GM12878 (cell line): ENCODE measurements at regions not wholly inside any gene's neighbourhood (a gene's known extent, or its start where the extent isn't known, plus 50 kb on each side); places are given as distances from the start of the nearest gene placed in this dataset.

Experiments used
- ASH2L ChIP-seq: fragments of 300-600, 200-600 bp; sonication (generic); IDR thresholded peaks from 2 replicates; pipeline ENCODE4 v1.6.1; 2017; ENCODE audit warnings: low read depth, mild to moderate bottlenecking, borderline replicate concordance
- ATF7 ChIP-seq: fragments of 450-650 bp; IDR thresholded peaks from 2 replicates; pipeline ENCODE4 v1.6.1; 2016; ENCODE audit warnings: low read depth, mild to moderate bottlenecking
- CEBPB ChIP-seq, 2 experiments: fragments of 150-350 bp in 1 of 2; IDR thresholded peaks; 2 replicates each; pipeline ENCODE4 v1.6.1; 2012 to 2014; ENCODE audit warnings: low read depth in 2 of 2, low read length in 2 of 2, borderline replicate concordance in 1 of 2, inconsistent platforms in 1 of 2
- CREB1 ChIP-seq: IDR thresholded peaks from 2 replicates; pipeline ENCODE4 v1.6.1; 2012; ENCODE audit warnings: low read depth, mild to moderate bottlenecking, inconsistent platforms
- CTCF ChIP-seq, 3 experiments: IDR thresholded peaks in 2 of 3; conservative IDR thresholded peaks in 1 of 3; 2 replicates each; pipeline ENCODE4 v1.5.1; 2011; ENCODE audit warnings: low read depth in 3 of 3, low read length in 3 of 3, mild to moderate bottlenecking in 3 of 3, control low read depth in 2 of 3, moderate library complexity in 2 of 3, inconsistent platforms in 1 of 3, mixed read lengths in 1 of 3; ENCODE audit not compliant: control insufficient read depth in 2 of 3, insufficient read depth in 1 of 3; ENCODE audit errors: extremely low read depth in 1 of 3
- EED ChIP-seq: sonication (generic); IDR thresholded peaks from 2 replicates; pipeline ENCODE4 v1.6.1; 2016; ENCODE audit warnings: antibody characterized with exemption, low read depth
- EGR1 ChIP-seq, 2 experiments: IDR thresholded peaks; 1 replicate in 1 of 2; 2 replicates in 1 of 2; pipeline ENCODE4 v1.6.1; 2011 to 2012; ENCODE audit warnings: low read depth in 2 of 2, low read length in 2 of 2, borderline replicate concordance in 1 of 2, mild to moderate bottlenecking in 1 of 2, moderate library complexity in 1 of 2
- ETV6 ChIP-seq, 2 experiments: fragments of 450-650 bp in 1 of 2; IDR thresholded peaks in 1 of 2; conservative IDR thresholded peaks in 1 of 2; 2 replicates each; pipeline ENCODE4 v1.6.1; 2014; ENCODE audit warnings: antibody characterized with exemption in 1 of 2, borderline replicate concordance in 1 of 2, low read depth in 1 of 2, mild to moderate bottlenecking in 1 of 2, moderate library complexity in 1 of 2
- FOXM1 ChIP-seq: IDR thresholded peaks from 2 replicates; pipeline ENCODE4 v1.6.1; 2012; ENCODE audit warnings: low read depth, mild to moderate bottlenecking, inconsistent platforms, low read length, moderate library complexity
- IRF3 ChIP-seq: fragments of 450-650 bp; IDR thresholded peaks from 2 replicates; pipeline ENCODE4 v1.6.1; 2014; ENCODE audit warnings: mild to moderate bottlenecking
- IRF4 ChIP-seq: IDR thresholded peaks from 2 replicates; pipeline ENCODE4 v1.6.1; 2011; ENCODE audit warnings: low read depth, low read length
- JUNB ChIP-seq: IDR thresholded peaks from 2 replicates; pipeline ENCODE4 v1.6.1; 2016; ENCODE audit warnings: antibody characterized with exemption, mild to moderate bottlenecking
- MAX ChIP-seq: IDR thresholded peaks from 2 replicates; pipeline ENCODE4 v1.6.1; 2012; ENCODE audit warnings: low read depth, low read length, improper control_type of control experiment
- NFXL1 ChIP-seq: fragments of 450-650 bp; IDR thresholded peaks from 2 replicates; pipeline ENCODE4 v1.6.1; 2017; ENCODE audit warnings: antibody characterized with exemption, mild to moderate bottlenecking, borderline replicate concordance
- NFYA ChIP-seq: IDR thresholded peaks from 2 replicates; pipeline ENCODE4 v1.6.1; 2011; ENCODE audit warnings: low read depth, mild to moderate bottlenecking, low read length, improper control_type of control experiment, borderline replicate concordance
- NKRF ChIP-seq: fragments of 450-650 bp; conservative IDR thresholded peaks from 2 replicates; pipeline ENCODE4 v1.6.1; 2017; ENCODE audit warnings: mild to moderate bottlenecking, moderate library complexity
- RUNX3 ChIP-seq: IDR thresholded peaks from 2 replicates; pipeline ENCODE4 v1.6.1; 2012; ENCODE audit warnings: low read length, inconsistent platforms
- SIN3A ChIP-seq: IDR thresholded peaks from 2 replicates; pipeline ENCODE4 v1.6.1; 2012; ENCODE audit warnings: low read depth, low read length, improper control_type of control experiment
- SMC3 ChIP-seq: IDR thresholded peaks from 2 replicates; pipeline ENCODE4 v1.6.1; 2011; ENCODE audit warnings: low read length, improper control_type of control experiment, borderline replicate concordance
- TARDBP ChIP-seq: IDR thresholded peaks from 2 replicates; pipeline ENCODE4 v1.6.1; 2016; ENCODE audit warnings: borderline replicate concordance
- ZNF687 ChIP-seq: fragments of 450-650 bp; IDR thresholded peaks from 2 replicates; pipeline ENCODE4 v1.6.1; 2017; ENCODE audit warnings: mild to moderate bottlenecking, moderate library complexity

GRCh38 chr2:196404276-196404675 lies 232.9 kb upstream of the STK17B start (continued):
- TF ChIP-seq IRF3 (no peak), TARDBP (no peak), FOXM1 (0 out of 2 replicates have a peak, but pooled peaks have one; percentile 1), ASH2L (no peak), ATF7 (no peak), CTCF (IDR thresholded peaks at IDR 0.05 in 2 of 3, conservative IDR thresholded peaks at IDR 0.05 in 1 of 3; ENCODE audit: control insufficient read depth in 2 of 3, extremely low read depth in 1 of 3, insufficient read depth in 1 of 3, low read depth in 3 of 3, low read length in 3 of 3) (peak in 2 of 3 experiments; percentile 18 to 27; a peak in 1 of 6 replicates), SIN3A (no peak), MAX (no peak), NFYA (no peak), JUNB (no peak), ZNF687 (0 out of 2 replicates have a peak, but pooled peaks have one; percentile 1), SMC3 (peak; percentile 23; the same call in 1 of the 2 replicates), IRF4 (no peak), RUNX3 (peak; percentile 25; the same call in 1 of the 2 replicates), NKRF (no peak), CEBPB (IDR thresholded peaks at IDR 0.05; ENCODE audit: borderline replicate concordance in 1 of 2, low read depth in 2 of 2, low read length in 2 of 2) (no peak), EED (no peak), CREB1 (no peak), ETV6 (conservative IDR thresholded peaks at IDR 0.05 in 1 of 2, IDR thresholded peaks at IDR 0.05 in 1 of 2; ENCODE audit: borderline replicate concordance in 1 of 2, low read depth in 1 of 2) (no peak), EGR1 (IDR thresholded peaks at IDR 0.05; ENCODE audit: borderline replicate concordance in 1 of 2, low read depth in 2 of 2, low read length in 2 of 2) (no peak), NFXL1 (no peak)
